Type B pancreatic cell (in vitro differentiated cells): ENCODE measurements at regions not wholly inside any gene's neighbourhood (a gene's known extent, or its start where the extent isn't known, plus 50 kb on each side); places are given as distances from the start of the nearest gene placed in this dataset.

Experiments used
- DNase-seq: peaks from one replicate; pipeline ENCODE4 v3.0.0; 2021; ENCODE audit warnings: mixed read lengths; ENCODE audit not compliant: unreplicated experiment; ENCODE audit errors: extremely low spot score
- H3K27ac Mint-ChIP-seq: 2 replicates; pipeline ENCODE4 v1.8.0; 2021; ENCODE audit warnings: mild to moderate bottlenecking, mixed read lengths
- H3K27me3 Mint-ChIP-seq: 2 replicates; pipeline ENCODE4 v1.8.0; 2021; ENCODE audit warnings: mixed read lengths
- H3K36me3 Mint-ChIP-seq: 2 replicates; pipeline ENCODE4 v1.8.0; 2021; ENCODE audit warnings: mixed read lengths
- H3K4me1 Mint-ChIP-seq: one replicate; pipeline ENCODE4 v1.8.0; 2021; ENCODE audit warnings: mixed read lengths; ENCODE audit not compliant: unreplicated experiment
- H3K4me3 Mint-ChIP-seq: 2 replicates; pipeline ENCODE4 v1.8.0; 2021; ENCODE audit warnings: mild to moderate bottlenecking, mixed read lengths
- H3K9me3 Mint-ChIP-seq: 2 replicates; pipeline ENCODE4 v1.8.0; 2021; ENCODE audit warnings: mixed read lengths
- CTCF ChIP-seq: fragments of 200-600 bp; sonication (generic); conservative IDR thresholded peaks from 2 replicates; pipeline ENCODE4 v1.5.0; 2021; ENCODE audit warnings: antibody characterized with exemption, mild to moderate bottlenecking

GRCh38 chr2:17124575-17125318 is 393.5 kb downstream of the RAD51AP2 start:
- DNase-seq, result no peak
- H3K27me3 Mint-ChIP-seq, result peaks cover 15% of the 10 kb centered on the region
- no peaks in the 10 kb centered on the region for H3K36me3 Mint-ChIP-seq
- no peaks in the 10 kb centered on the region for H3K9me3 Mint-ChIP-seq
- H3K4me3 Mint-ChIP-seq, result no peak overlapping the region
- no peak for TF ChIP-seq CTCF
- no peak overlapping the region for H3K27ac Mint-ChIP-seq
- H3K4me1 Mint-ChIP-seq, result no peaks in the 10 kb centered on the region

GRCh38 chr2:17122887-17123501 is 395.2 kb downstream of the RAD51AP2 start:
- DNase-seq, result no peak
- no peak for TF ChIP-seq CTCF
- H3K4me1 Mint-ChIP-seq, result no peaks in the 10 kb centered on the region
- peaks cover 15% of the 10 kb centered on the region for H3K27me3 Mint-ChIP-seq
- no peak overlapping the region for H3K4me3 Mint-ChIP-seq
- no peaks in the 10 kb centered on the region for H3K9me3 Mint-ChIP-seq
- no peak overlapping the region for H3K27ac Mint-ChIP-seq
- no peaks in the 10 kb centered on the region for H3K36me3 Mint-ChIP-seq

- DNase-seq, result no peak
- Mint-ChIP-seq H3K27ac (no peak overlapping the region), H3K4me3 (no peak overlapping the region), H3K27me3 (peaks cover 4% of the 10 kb centered on the region), H3K9me3 (no peaks in the 10 kb centered on the region), H3K36me3 (no peaks in the 10 kb centered on the region), H3K4me1 (no peaks in the 10 kb centered on the region)
- no peak for TF ChIP-seq CTCF
Measured at GRCh38 chr2:17115466-17115865, 402.8 kb downstream of the RAD51AP2 start.

- H3K36me3 Mint-ChIP-seq, result no peaks in the 10 kb centered on the region
- no peaks in the 10 kb centered on the region for H3K9me3 Mint-ChIP-seq
- no peak for DNase-seq
- no peak overlapping the region for H3K4me3 Mint-ChIP-seq
- H3K27ac Mint-ChIP-seq, result no peak overlapping the region
- no peaks in the 10 kb centered on the region for H3K4me1 Mint-ChIP-seq
- H3K27me3 Mint-ChIP-seq, result peaks cover 4% of the 10 kb centered on the region
- no peak for TF ChIP-seq CTCF
Measured at GRCh38 chr2:17115042-17115441, 403.2 kb downstream of the RAD51AP2 start.

- Mint-ChIP-seq H3K27ac (no peak overlapping the region), H3K9me3 (no peaks in the 10 kb centered on the region), H3K4me1 (no peaks in the 10 kb centered on the region), H3K27me3 (peaks cover 10% of the 10 kb centered on the region), H3K4me3 (no peak overlapping the region), H3K36me3 (no peaks in the 10 kb centered on the region)
- no peak for TF ChIP-seq CTCF
- DNase-seq, result no peak
Measured at GRCh38 chr2:17107871-17108270, 410.4 kb downstream of the RAD51AP2 start.
